GM18873 (cell line): ENCODE measurements at regions not wholly inside any gene's neighbourhood (a gene's known extent, or its start where the extent isn't known, plus 50 kb on each side); places are given as distances from the start of the nearest gene placed in this dataset.
"Not testable (repeated sequence)": the region's sequence is repeated elsewhere in the genome, so short reads cannot be mapped to it uniquely, and the experiment has no call there.

Experiments used
- ATAC-seq: cut with Tn5 transposase; IDR thresholded peaks from one replicate; pipeline ENCODE4 v1.9.1; 2021; ENCODE audit warnings: mild to moderate bottlenecking, moderate library complexity, moderate number of reproducible peaks; ENCODE audit not compliant: unreplicated experiment, low FRiP score

- no peak for ATAC-seq
Measured at GRCh38 chr2:106339609-106340008, 128.6 kb downstream of the RGPD3 start.

DNA sequence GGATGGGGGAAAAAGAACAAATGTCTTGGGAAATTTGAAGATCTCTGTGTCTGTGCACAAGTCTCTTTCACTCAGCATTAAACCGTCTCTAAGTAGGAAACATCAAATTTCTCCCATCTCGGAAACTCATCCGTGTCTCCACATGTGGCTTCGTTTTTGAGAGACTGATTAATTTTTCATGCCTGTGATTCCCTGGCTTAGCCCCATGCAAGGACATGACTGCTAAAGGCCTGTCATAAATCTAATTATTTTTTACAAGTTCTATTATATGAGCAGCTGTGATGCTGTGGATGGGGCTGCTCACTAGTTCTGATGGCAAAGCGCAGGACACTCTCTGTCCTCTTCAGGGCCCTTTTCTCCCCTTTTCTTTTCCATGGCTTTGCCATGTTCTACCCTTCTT lies 129.1 kb downstream of the RGPD3 start:
- no peak for ATAC-seq

DNA sequence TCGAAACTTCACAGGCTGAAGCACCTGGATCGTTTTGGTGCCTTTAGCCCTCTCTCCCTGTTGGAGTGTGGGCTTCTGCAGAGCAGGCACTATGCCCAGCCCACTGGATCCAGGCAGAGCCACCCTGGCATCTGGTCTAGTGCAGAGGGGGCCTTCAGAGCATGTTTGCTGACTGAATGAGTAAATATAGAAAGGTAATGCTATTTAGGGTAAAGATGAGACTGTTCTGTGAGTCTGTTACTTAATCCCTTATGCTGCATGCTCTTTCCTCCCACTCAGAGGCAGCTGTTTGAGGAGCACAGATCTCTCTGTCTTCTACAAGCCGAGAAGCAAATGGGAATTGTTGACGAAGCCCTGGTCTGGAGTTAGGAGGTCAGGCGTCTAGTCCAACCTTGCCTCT lies 130.2 kb downstream of the RGPD3 start:
- ATAC-seq: no peak

GRCh38 chr2:106336737-106337136 lies 131.5 kb downstream of the RGPD3 start:
- no peak for ATAC-seq

- no peak for ATAC-seq
Measured at GRCh38 chr2:106336108-106336507, 132.1 kb downstream of the RGPD3 start.

GRCh38 chr2:106334802-106335201 lies 133.4 kb downstream of the RGPD3 start:
- ATAC-seq: no peak

DNA sequence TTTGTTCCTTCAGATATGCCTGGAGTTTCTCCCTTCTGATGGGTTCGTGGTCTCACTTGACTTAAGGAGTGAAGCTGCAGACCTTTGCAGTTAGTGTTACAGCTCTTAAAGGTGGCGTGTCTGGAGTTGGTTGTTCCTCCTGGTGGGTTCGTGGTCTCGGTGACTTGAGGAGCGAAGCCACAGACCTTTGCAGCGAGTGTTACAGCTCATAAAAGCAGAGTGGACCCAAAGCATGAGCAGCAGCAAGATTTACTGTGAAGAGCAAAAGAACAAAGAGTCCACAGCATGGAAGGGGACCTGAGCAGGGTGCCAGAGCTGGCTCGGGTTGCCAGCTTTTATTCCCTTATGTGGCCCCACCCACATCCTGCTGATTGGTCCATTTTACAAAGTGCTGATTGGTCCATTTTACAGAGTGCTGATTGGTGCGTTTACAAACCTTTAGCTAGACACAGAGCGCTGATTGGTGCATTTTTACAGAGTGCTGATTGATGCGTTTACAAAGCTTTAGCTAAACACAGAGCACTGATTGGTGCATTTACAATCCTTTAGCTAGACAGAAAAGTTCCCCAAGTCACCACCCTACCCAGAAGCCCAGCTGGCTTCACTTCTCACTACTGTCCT lies 134.8 kb downstream of the RGPD3 start:
- not testable (repeated sequence) for ATAC-seq

GRCh38 chr2:106332054-106332453 lies 136.2 kb downstream of the RGPD3 start:
- ATAC-seq: no peak

DNA sequence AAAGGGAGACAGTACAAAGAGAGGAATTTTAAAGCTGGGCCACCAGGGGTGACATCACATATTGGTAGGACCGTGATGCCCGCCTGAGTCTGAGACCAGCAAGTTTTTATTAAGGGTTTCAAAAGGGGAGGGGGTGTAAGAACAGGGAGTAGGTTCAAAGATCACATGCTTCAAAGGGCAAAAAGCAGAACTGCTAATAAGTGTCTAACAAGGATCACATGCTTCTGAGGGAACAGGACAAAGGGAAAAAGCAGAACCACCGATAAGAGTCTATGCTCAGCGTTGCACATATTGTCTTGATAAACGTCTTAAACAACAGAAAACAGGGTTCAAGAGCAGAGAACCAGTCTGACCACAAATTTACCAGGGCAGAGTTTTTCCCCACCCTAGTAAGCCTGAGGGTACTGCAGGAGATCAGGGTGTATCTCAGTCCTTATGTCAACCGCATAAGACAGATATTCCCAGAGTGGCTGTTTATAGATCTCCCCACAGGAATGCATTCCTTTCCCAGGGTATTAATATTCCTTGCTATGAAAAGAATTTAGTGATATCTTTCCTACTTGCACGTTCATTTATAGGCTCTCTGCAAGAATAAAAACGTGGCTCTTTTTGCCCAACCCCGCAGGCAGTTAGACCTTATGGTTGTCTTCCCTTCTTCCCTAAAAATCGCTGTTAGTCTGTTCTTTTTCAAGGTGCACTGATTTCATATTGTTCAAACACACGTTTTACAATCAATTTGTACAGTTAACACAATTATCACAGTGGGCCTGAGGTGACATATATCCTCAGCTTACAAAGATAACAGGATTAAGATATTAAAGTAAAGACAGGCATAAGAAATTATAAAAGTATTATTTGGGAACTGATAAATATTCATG lies 136.5 kb upstream of the UXS1 start:
- not testable (repeated sequence) for ATAC-seq

- ATAC-seq: no peak
Measured at GRCh38 chr2:106323337-106324013, 129.4 kb upstream of the UXS1 start.

- no peak for ATAC-seq
Measured at GRCh38 chr2:106322281-106322680, 128.2 kb upstream of the UXS1 start.

DNA sequence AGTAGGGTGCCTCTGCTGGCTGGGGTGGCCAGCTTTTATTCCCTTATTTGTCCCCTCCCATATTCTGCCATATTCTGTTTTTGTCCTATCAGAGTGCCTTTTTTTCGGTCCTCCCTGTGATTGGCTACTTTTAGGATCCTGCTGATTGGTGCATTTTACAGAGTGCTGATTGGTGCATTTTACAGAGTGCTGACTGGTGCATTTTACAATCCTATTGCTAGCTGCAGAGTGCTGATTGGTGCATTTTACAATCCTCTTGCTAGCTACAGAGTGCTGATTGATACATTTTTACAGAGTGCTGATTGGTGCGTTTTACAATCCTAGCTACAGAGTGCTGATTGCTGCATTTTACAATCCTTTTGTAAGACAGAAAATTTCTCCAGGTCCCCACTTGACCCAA lies 126.3 kb upstream of the UXS1 start:
- ATAC-seq: not testable (repeated sequence)

GRCh38 chr2:106316915-106317314 lies 122.8 kb upstream of the UXS1 start:
- ATAC-seq: no peak

DNA sequence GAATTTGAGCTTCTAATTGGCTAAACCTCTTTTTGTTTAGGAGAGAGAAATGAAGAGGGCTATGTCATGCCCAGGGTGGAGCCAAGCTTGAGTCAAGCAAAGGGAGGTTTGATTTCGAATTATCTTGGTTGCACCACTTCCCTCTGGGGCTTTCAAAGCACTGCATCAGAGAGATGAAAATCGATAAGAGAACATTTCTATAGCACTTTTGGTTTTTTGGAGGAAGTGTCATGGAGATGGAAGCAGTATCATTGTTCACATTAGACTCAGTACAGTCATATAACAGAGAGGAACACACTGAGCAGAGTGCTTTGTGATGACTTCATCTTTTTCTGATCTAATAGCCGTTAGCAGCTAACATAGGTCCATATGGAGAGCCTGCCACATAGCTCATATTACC lies 120.3 kb upstream of the UXS1 start:
- ATAC-seq: no peak

DNA sequence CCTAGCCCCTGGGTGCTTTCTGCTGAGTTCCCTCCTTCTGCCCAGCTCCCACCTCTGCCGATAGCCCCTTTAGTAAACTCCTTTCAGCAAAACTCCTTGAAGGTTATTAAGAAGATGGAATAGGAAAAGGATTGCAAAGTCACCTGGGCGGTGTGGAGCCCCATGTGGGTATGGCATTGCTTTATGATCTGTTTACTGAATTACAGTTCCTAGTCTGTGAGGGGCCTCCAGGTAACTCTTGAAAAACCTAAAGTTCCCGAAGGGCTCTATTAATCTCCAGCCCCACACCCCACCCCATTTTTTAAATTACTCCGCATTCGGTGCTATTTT lies 116.9 kb upstream of the UXS1 start:
- ATAC-seq: no peak

DNA sequence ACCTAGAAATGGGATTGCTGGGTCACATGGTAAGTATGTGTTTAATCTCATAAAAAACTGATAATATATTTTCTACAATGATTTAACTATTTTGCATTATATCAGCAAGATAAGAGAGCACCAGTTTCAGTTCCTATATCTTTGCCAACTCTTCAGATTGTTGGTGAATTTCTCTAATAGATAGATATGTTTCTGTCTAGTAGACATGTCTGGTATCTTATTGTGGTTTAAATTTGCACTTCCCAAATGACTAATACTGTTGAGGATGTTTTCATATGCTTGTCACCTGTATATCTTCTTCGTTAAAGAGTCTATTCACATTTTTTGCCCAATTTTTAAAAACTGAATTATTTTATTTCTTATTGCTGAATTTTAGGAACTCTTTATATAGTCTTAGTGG lies 113.8 kb upstream of the UXS1 start:
- ATAC-seq: no peak

DNA sequence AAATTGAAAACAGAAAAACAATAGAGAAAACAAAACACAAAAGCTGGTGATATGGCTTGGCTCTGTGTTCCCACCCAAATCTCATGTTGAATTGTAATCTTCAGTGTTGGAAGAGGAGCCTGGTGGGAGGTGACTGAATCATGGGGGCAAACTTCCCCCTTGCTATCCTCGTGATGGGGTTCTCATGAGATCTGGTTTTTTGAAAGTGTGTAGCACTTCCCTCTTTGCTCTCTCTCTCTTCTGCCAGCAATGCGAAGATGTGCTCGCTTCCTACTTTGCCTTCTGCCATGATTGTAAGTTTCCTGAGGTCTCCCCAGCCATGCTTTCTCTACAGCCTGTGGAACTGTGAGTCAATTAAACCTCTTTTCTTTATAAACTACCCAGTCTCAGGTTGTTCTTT lies 112.3 kb upstream of the UXS1 start:
- ATAC-seq: no peak

DNA sequence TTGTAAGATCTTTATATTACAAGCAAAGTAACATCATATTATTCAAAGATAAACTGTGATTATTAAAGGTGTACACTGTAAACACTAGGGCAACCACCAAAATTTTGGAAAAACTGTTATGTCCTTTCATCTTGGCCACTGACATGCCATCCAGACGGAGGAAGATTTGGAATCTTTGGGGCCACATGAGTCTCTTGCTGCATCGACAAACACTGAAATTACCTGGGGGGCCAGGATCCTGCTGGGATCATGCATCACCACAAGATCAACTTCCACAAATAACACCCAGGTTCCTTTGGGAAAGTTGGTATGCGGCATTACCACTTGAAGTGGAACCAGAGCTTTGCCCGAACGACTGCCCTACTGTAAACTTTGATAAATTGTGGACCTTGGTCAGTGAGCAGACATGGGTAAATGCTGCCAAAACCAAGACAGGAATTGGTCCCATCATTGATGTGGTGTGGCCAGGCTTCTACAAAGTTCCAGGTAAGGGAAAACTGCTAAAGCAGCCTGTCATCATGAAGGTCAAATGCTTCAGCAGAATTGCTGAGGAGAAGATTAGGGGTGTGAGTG lies 110.6 kb upstream of the UXS1 start:
- ATAC-seq: no peak

DNA sequence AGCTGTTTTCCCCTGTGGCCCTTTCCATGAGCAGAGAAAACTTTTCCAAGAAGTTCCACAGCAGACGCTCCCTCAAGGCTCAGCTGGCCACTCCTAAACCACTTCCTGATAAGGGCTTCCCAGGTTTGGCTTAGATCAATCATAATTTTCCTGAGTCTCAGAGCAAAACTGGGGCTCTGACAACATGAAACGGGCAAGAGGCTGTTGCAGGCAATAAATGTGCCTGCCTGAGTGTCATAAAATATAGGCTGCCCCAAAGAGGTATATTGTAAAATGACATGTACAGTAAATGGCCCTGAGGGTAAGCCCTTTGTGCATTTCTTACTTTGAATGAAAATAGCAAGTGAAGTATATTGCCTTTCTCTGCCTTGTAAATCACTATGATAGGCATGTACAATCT lies 105.6 kb upstream of the UXS1 start:
- no peak for ATAC-seq

GRCh38 chr2:106296182-106296815 lies 102.2 kb upstream of the UXS1 start:
- ATAC-seq: no peak

GRCh38 chr2:106294182-106294581 lies 100.1 kb upstream of the UXS1 start:
- no peak for ATAC-seq
